HepG2 (cell line): ENCODE measurements at regions not wholly inside any gene's neighbourhood (a gene's known extent, or its start where the extent isn't known, plus 50 kb on each side); places are given as distances from the start of the nearest gene placed in this dataset.

Experiments
- ATAC-seq: fragments of 200-7000 bp; cut with Tn5 transposase; 3 replicates; pipeline ENCODE4 v1.9.1; 2020; ENCODE audit warnings: mild to moderate bottlenecking, moderate library complexity
- BruUV-seq: library from RNA; stranded (reverse); fragments of 400-500 nt; replicated peaks from 2 replicates; lab custom pipeline; 2021; lab: Mats Ljungman, UMichigan
- CTCF ChIA-PET: fragments of 300-600 bp; formaldehyde crosslinking; extraction: SDS; loops from one replicate; lab custom pipeline; 2021; ENCODE audit warnings: low total read pairs, inconsistent platforms, low intra/inter-chr PET ratio; lab: Yijun Ruan, JAX
- POLR2A ChIA-PET: fragments of 350-600 bp; sonication (Branson Sonifier 250); formaldehyde crosslinking; loops from one replicate; lab custom pipeline; 2020; ENCODE audit warnings: antibody characterized with exemption, inconsistent platforms; lab: Yijun Ruan, JAX
- DNase-seq: peaks from one replicate; pipeline ENCODE4 v3.0.0-alpha.2; 2015; ENCODE audit warnings: low spot score
- FAIRE-seq: peaks from 3 replicates; lab custom pipeline; 2011; peaks lifted over from hg19 to GRCh38; lab: Jason Lieb, UNC
- H2AFZ ChIP-seq: one replicate; pipeline ENCODE4 v1.6.1; 2011; ENCODE audit warnings: low read length, inconsistent platforms
- H3K27ac ChIP-seq: fragments of 300-600 bp; 3 replicates; pipeline ENCODE4 v1.8.0; 2011; ENCODE audit warnings: mixed run types, mild to moderate bottlenecking, mixed read lengths, low read length, inconsistent platforms; ENCODE audit not compliant: insufficient read depth; ENCODE audit errors: extremely low read length
- H3K27me3 ChIP-seq, 2 experiments: fragments of 200-600 bp in 1 of 2; 2 replicates in 1 of 2; 3 replicates in 1 of 2; pipeline versions ENCODE4 v1.6.0 to v1.8.0; 2011; ENCODE audit warnings: low read length in 2 of 2, mild to moderate bottlenecking in 2 of 2, moderate library complexity in 2 of 2, inconsistent platforms in 1 of 2; ENCODE audit not compliant: insufficient read depth in 2 of 2, control insufficient read depth in 1 of 2
- H3K36me3 ChIP-seq, 2 experiments: fragments of 200-600 bp in 1 of 2; replicated peaks in 1 of 2; 2 replicates in 1 of 2; 3 replicates in 1 of 2; pipeline versions ENCODE4 v1.5.1 to v1.8.0; 2011; ENCODE audit warnings: low read length in 2 of 2, inconsistent platforms in 1 of 2; ENCODE audit not compliant: insufficient read depth in 2 of 2, control insufficient read depth in 1 of 2
- H3K4me1 ChIP-seq: 2 replicates; pipeline ENCODE4 v1.5.1; 2012; ENCODE audit warnings: low read length, inconsistent platforms; ENCODE audit not compliant: insufficient read depth
- H3K4me2 ChIP-seq: 2 replicates; pipeline ENCODE4 v1.6.0; 2011; ENCODE audit warnings: low read depth, low read length, inconsistent platforms
- H3K4me3 ChIP-seq, 3 experiments: fragments of 200-600 bp in 1 of 3; sonication (generic), shearing (Covaris generic) in 1 of 3; replicated peaks in 1 of 3; 2 replicates each; pipeline ENCODE4 v1.5.1; 2011 to 2016; ENCODE audit warnings: low read length in 3 of 3, inconsistent platforms in 2 of 3, low read depth in 2 of 3, mild to moderate bottlenecking in 2 of 3, control low read depth in 1 of 3, mixed read lengths in 1 of 3; ENCODE audit not compliant: insufficient read depth in 1 of 3
- H3K79me2 ChIP-seq: one replicate; pipeline ENCODE4 v1.6.1; 2011; ENCODE audit warnings: low read length, inconsistent platforms; ENCODE audit not compliant: insufficient read depth
- H3K9ac ChIP-seq: 2 replicates; pipeline ENCODE4 v1.6.0; 2011; ENCODE audit warnings: mild to moderate bottlenecking, low read depth, low read length, inconsistent platforms; ENCODE audit not compliant: insufficient read depth
- H3K9me3 ChIP-seq: 2 replicates; pipeline ENCODE4 v1.5.1; 2012; ENCODE audit warnings: mild to moderate bottlenecking, low read length
- H4K20me1 ChIP-seq: 2 replicates; pipeline ENCODE4 v1.6.0; 2011; ENCODE audit warnings: inconsistent platforms, mild to moderate bottlenecking, low read length, moderate library complexity; ENCODE audit not compliant: insufficient read depth
- DNMT3B ChIP-seq: conservative IDR thresholded peaks from 2 replicates; pipeline ENCODE4 v1.6.1; 2016; ENCODE audit warnings: missing biosample characterization, control low read depth
- GPBP1L1 ChIP-seq: sonication (generic); formaldehyde crosslinking; IDR thresholded peaks from 2 replicates; pipeline ENCODE4 v1.5.0; 2020; ENCODE audit warnings: mild to moderate bottlenecking, missing genetic modification reagents
- KAT7 ChIP-seq: IDR thresholded peaks from 2 replicates; pipeline ENCODE4 v1.6.1; 2018; ENCODE audit warnings: borderline replicate concordance, missing compliant biosample characterization
- NFYB ChIP-seq: sonication (generic); formaldehyde crosslinking; IDR thresholded peaks from 2 replicates; pipeline ENCODE4 v1.4.0; 2020; ENCODE audit warnings: missing genetic modification reagents
- NFYC ChIP-seq: IDR thresholded peaks from 2 replicates; pipeline ENCODE4 v1.6.1; 2016; ENCODE audit warnings: missing genetic modification reagents, missing compliant biosample characterization
- SMARCE1 ChIP-seq: fragments of 450-650 bp; IDR thresholded peaks from 2 replicates; pipeline ENCODE4 v1.6.1; 2017; ENCODE audit warnings: borderline replicate concordance
- THAP7 ChIP-seq: sonication (generic); formaldehyde crosslinking; IDR thresholded peaks from 2 replicates; pipeline ENCODE4 v1.8.1; 2023; ENCODE audit warnings: mild to moderate bottlenecking, missing genetic modification reagents
- ZFP91 ChIP-seq: sonication (generic); formaldehyde crosslinking; IDR thresholded peaks from 2 replicates; pipeline ENCODE4 v1.9.0; 2022; ENCODE audit warnings: missing genetic modification reagents, mild to moderate bottlenecking, borderline replicate concordance
- ZNF335 ChIP-seq: sonication (generic); formaldehyde crosslinking; IDR thresholded peaks from 2 replicates; pipeline ENCODE4 v1.4.0; 2020; ENCODE audit warnings: missing genetic modification reagents
- ZNF33B ChIP-seq: sonication (generic); formaldehyde crosslinking; IDR thresholded peaks from 2 replicates; pipeline ENCODE4 v1.5.1; 2020; ENCODE audit warnings: mild to moderate bottlenecking, missing genetic modification reagents
- ZNF605 ChIP-seq: sonication (generic); formaldehyde crosslinking; IDR thresholded peaks from 2 replicates; pipeline ENCODE4 v1.8.0; 2022; ENCODE audit warnings: mild to moderate bottlenecking, missing genetic modification reagents
- ZNF768 ChIP-seq: sonication (generic); formaldehyde crosslinking; IDR thresholded peaks from 2 replicates; pipeline ENCODE4 v1.4.0; 2020; ENCODE audit warnings: missing genetic modification reagents
- WGBS: methylation state at CpG from one replicate; pipeline ENCODE4 v1.1.6; 2017; ENCODE audit warnings: low lambda C conversion rate; 5-methylcytosine and 5-hydroxymethylcytosine counted together
- in situ Hi-C: cut with HindIII; loops from 2 replicates; pipeline ENCODE4 v1.10.0; 2017; ENCODE audit warnings: low pct_unique_long_range_greater_than_20kb; ENCODE audit not compliant: extremely low pct_ligation_motif_present
- intact Hi-C: fragments of 100-400 bp; cut with micrococcal nuclease; formaldehyde crosslinking; loops from one replicate; pipeline ENCODE4 v1.10.0; 2022; ENCODE audit not compliant: unreplicated experiment

- in situ Hi-C loops = no loop called here
- Histone ChIP-seq H3K27ac (no peak overlapping the region), H3K4me3 (no peak overlapping the region), H3K9ac (no peak overlapping the region), H3K9me3 (no peaks in the 10 kb centered on the region), H3K4me2 (no peak overlapping the region), H3K36me3 (no peaks in the 10 kb centered on the region), H4K20me1 (no peaks in the 10 kb centered on the region), H3K27me3 (peaks cover 6 to 21% of the 10 kb centered on the region in 2 experiments; a peak in 3 of 5 replicates), H3K4me1 (no peaks in the 10 kb centered on the region)
- DNase-seq = no peak
- no peak for ATAC-seq
- 54% methylated on average over 3 of the region's 3 CpGs for WGBS
- POLR2A ChIA-PET = no interaction called here
- FAIRE-seq = no peak
- no TSS peak for BruUV-seq
- CTCF ChIA-PET = interaction anchor here (1.4 kb wide), 1 partner anchor 150 kb away, joined by 7 read pairs; no protein-coding TSS in a partner anchor
- TF ChIP-seq GPBP1L1 (no peak), ZNF335 (CRISPR knock-in tag) (no peak), ZFP91 (CRISPR knock-in tag) (no peak), SMARCE1 (no peak), NFYC (no peak), THAP7 (CRISPR knock-in tag) (no peak), KAT7 (CRISPR knock-in tag) (no peak), NFYB (no peak), ZNF33B (CRISPR knock-in tag) (no peak), ZNF605 (CRISPR knock-in tag) (no peak), ZNF768 (CRISPR knock-in tag) (no peak), DNMT3B (CRISPR knock-in tag) (no peak)
- TF ChIP-seq, all 625 proteins: peak for 0
- H2AFZ ChIP-seq = no peak overlapping the region
- intact Hi-C loops = loop anchor here (5.0 kb wide), 1 partner anchor 152 kb away; no protein-coding TSS in a partner anchor
- no peaks in the 10 kb centered on the region for H3K79me2 ChIP-seq
These were observed 195.1 kb downstream of the PHETA1 start for GRCh38 chr12:111173836-111174235.
